AG09309 (cell line): ENCODE measurements at regions not wholly inside any gene's neighbourhood (a gene's known extent, or its start where the extent isn't known, plus 50 kb on each side); places are given as distances from the start of the nearest gene placed in this dataset.

ENCODE experiments used
- DNase-seq: peaks from one replicate; pipeline ENCODE4 v3.0.0-alpha.2; 2010; ENCODE audit warnings: low read depth
- H3K4me3 ChIP-seq: 2 replicates; pipeline ENCODE4 v1.5.1; 2011; ENCODE audit warnings: mild to moderate bottlenecking, low read depth, low read length, moderate library complexity; ENCODE audit not compliant: control insufficient read depth
- TF ChIP-seq, protein P1 (sequence below): IDR thresholded peaks from 2 replicates; pipeline ENCODE4 v1.5.1; 2011; ENCODE audit warnings: mild to moderate bottlenecking, low read depth, low read length, inconsistent platforms; ENCODE audit not compliant: insufficient read depth, control insufficient read depth; ENCODE audit errors: missing control alignments

- TF ChIP-seq, protein P1, sequence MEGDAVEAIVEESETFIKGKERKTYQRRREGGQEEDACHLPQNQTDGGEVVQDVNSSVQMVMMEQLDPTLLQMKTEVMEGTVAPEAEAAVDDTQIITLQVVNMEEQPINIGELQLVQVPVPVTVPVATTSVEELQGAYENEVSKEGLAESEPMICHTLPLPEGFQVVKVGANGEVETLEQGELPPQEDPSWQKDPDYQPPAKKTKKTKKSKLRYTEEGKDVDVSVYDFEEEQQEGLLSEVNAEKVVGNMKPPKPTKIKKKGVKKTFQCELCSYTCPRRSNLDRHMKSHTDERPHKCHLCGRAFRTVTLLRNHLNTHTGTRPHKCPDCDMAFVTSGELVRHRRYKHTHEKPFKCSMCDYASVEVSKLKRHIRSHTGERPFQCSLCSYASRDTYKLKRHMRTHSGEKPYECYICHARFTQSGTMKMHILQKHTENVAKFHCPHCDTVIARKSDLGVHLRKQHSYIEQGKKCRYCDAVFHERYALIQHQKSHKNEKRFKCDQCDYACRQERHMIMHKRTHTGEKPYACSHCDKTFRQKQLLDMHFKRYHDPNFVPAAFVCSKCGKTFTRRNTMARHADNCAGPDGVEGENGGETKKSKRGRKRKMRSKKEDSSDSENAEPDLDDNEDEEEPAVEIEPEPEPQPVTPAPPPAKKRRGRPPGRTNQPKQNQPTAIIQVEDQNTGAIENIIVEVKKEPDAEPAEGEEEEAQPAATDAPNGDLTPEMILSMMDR: no peak
- H3K4me3 ChIP-seq: no peak overlapping the region
- no peak for DNase-seq
These were observed 217.9 kb downstream of the TBC1D2B start for GRCh38 chr15:77859491-77860060.

GRCh38 chr15:77858792-77859490 is 218.6 kb downstream of the TBC1D2B start:
- DNase-seq: no peak
- H3K4me3 ChIP-seq: no peak overlapping the region
- TF ChIP-seq, protein P1: no peak

GRCh38 chr15:77857419-77857818 is 220.1 kb downstream of the TBC1D2B start:
- no peak overlapping the region for H3K4me3 ChIP-seq
- TF ChIP-seq, protein P1: no peak

DNA sequence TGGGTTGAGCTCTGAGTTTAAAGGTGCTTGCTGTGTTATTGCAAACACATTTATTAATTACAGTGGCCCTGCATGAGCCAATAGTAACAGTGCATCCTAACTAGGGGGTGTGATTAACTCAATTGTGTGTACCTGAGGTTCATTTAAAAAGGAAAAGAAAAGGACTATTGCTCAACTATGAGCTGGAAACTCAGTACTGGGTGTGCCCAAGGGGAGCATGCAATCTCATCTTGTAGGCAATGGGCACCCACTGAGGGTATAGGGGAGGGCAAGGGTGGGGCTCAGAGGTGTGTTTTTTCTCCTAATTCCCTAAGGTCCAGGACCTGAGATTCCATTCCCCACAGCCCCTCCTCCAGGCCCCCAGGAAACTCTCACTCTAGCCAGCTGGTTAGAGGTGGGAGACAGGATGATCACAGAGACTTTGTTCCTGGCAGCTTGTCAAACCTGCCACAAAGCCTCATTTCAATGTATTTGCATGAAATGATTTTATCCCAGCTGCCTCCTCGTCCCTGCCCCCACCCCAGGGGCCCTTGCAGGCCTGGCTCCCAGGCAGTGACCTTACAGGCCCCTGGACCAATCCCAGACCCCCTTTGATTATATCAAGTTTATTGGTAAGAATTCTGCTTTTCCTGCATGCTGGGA is 220.7 kb downstream of the TBC1D2B start:
- DNase-seq: no peak
- TF ChIP-seq, protein P1: no peak
- no peak overlapping the region for H3K4me3 ChIP-seq

More at GRCh38 chr15:77857419-77857818, 220.1 kb downstream of the TBC1D2B start:
- no peak for DNase-seq

DNA sequence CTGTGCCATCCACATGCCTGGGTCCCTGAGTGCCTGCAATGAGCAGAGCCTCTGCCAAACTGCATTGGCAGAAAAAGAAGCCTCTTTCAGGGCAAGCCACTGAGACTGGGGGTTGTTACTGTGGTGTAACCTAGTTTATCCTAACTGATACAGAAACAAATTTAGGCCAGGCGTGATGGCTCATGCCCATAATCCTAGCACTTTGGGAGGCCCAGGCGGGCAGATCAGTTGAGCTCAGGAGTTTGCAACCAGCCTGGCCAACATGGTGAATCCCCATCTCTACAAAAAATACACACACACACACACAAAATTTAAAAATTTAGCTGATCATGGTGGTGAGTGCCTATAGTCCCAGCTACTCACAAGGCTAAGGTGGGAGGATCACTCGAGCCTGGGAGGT is 221.6 kb downstream of the TBC1D2B start:
- no peak overlapping the region for H3K4me3 ChIP-seq
- TF ChIP-seq, protein P1: no peak
- DNase-seq: no peak

DNA sequence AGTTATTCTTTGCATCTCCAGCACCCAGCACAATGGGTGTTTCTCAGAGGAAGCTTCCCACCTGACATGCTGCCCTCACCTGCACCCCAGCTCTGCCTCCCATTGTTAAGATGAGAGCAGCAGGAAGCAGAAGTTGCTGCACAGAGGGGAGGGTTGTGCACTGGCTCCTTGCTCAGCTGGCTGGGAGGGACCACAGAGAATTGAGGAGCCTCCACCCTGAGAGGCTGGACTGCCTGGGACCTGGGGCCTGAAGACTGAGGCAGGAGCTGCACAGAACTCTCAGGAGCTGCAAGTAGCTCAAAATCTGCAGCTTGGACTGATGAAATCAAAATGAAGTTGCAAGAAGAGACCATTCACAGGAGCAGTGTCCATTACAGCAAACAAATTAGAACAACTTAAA is 222.3 kb upstream of the LINGO1 start:
- H3K4me3 ChIP-seq: no peak overlapping the region
- TF ChIP-seq, protein P1: no peak
- no peak for DNase-seq
